Lower leg skin (tissue), 4 donors: ENCODE measurements at regions not wholly inside any gene's neighbourhood (a gene's known extent, or its start where the extent isn't known, plus 50 kb on each side); places are given as distances from the start of the nearest gene placed in this dataset.

Source experiments
- DNase-seq, 2 donors: peaks; one replicate each; pipeline ENCODE4 v3.0.0-alpha.2; 2019; ENCODE audit warnings: low spot score in 2 of 2
- H3K4me3 ChIP-seq: fragments of 200-600 bp; sonication (generic); 2 replicates; pipeline ENCODE4 v1.5.1; 2017; ENCODE audit warnings: mild to moderate bottlenecking, low read depth; ENCODE audit not compliant: poor library complexity, severe bottlenecking
- POLR2A ChIP-seq, 2 donors: fragments of 450-650 bp; IDR thresholded peaks; one replicate each; pipeline ENCODE4 v1.6.1; 2016 to 2017; ENCODE audit warnings: antibody characterized with exemption in 2 of 2, mild to moderate bottlenecking in 1 of 2, moderate library complexity in 1 of 2
- WGBS, 2 donors: methylation state at CpG; one replicate each; pipeline ENCODE4 v1.1.5; 2018; 5-methylcytosine and 5-hydroxymethylcytosine counted together
- intact Hi-C: fragments of 100-400 bp; cut with DNase I; formaldehyde crosslinking; loops from one replicate; pipeline ENCODE4 v1.15.0; 2023; ENCODE audit warnings: low total_unique reads
- TF ChIP-seq, protein P1 (sequence below), 3 donors: fragments of 450-650 bp; IDR thresholded peaks; one replicate each; pipeline ENCODE4 v1.5.1; 2016; ENCODE audit warnings: antibody characterized with exemption in 3 of 3, mild to moderate bottlenecking in 3 of 3, moderate library complexity in 2 of 3

DNA sequence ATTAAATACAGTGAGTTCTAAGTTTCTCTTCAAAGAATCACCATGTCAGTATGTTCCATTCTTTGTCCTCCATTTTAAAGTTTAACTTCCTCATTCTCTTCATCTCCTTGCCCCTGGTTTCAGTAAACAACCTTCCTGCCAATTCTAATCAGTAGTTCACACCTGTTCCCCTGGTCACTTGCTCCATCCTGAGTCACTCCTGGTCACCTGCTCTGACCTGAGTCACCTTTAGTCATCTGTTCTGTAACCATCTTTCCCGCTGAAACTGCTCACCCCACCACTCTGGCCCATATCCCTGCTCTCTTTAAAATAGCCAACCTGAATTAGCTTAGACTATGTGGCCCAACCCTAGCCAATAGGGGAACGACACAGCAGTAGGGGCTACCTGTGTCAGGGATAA lies 1447.4 kb upstream of the TMEM132C start:
- H3K4me3 ChIP-seq: no peak overlapping the region
- no peak for DNase-seq
- intact Hi-C loops: no loop called here
- 58 to 72% methylated on average over 2 of the region's 2 CpGs for WGBS, 2 donors
- TF ChIP-seq POLR2A (IDR thresholded peaks at IDR 0.05): no peak
- TF ChIP-seq, protein P1, sequence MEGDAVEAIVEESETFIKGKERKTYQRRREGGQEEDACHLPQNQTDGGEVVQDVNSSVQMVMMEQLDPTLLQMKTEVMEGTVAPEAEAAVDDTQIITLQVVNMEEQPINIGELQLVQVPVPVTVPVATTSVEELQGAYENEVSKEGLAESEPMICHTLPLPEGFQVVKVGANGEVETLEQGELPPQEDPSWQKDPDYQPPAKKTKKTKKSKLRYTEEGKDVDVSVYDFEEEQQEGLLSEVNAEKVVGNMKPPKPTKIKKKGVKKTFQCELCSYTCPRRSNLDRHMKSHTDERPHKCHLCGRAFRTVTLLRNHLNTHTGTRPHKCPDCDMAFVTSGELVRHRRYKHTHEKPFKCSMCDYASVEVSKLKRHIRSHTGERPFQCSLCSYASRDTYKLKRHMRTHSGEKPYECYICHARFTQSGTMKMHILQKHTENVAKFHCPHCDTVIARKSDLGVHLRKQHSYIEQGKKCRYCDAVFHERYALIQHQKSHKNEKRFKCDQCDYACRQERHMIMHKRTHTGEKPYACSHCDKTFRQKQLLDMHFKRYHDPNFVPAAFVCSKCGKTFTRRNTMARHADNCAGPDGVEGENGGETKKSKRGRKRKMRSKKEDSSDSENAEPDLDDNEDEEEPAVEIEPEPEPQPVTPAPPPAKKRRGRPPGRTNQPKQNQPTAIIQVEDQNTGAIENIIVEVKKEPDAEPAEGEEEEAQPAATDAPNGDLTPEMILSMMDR (IDR thresholded peaks at IDR 0.05): no peak

DNA sequence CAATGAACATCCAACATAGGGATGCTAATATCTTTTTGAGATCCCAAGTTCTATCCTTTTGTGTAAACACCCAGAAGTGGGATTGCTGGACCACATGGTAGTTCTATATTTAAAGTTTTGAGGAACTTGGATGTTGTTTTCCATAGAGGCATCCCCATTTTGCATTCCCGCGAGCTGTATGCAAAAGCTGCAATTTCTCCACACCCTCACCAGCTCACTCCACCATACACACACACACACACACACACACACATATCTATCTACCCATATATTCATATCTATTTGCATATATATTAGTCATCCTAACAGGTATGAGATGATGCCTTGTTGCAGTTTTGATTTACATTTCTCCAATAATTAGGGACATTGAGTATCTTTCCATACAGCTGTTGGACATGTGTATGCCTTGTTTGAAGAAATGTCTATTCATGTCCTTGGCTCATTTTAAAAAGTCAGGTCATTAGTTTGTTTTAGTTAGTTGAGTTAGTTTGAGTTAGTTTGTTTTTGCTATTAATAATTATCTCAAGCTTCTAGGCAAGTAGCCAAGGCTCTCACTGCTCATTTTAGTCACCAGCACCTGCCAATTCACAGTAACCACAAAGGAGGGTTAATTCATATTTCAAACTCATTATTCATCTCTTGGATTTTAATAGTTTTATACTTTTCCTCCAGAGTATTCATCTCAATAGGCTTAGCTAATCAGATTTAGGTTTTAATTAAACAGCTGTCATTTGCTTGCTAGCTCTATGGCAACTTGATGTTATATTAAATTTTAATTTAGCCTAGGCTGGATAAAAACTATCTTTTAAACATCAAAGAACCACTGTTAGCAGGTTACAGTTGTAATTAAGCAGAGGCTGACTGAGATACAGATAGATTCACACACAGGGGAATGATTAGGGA lies 1435.9 kb upstream of the TMEM132C start:
- 91 to 98% methylated on average over 2 of the region's 2 CpGs for WGBS, 2 donors
- no peak overlapping the region for H3K4me3 ChIP-seq
- intact Hi-C loops: no loop called here
- DNase-seq: no peak
- TF ChIP-seq, protein P1 (IDR thresholded peaks at IDR 0.05): no peak
- TF ChIP-seq POLR2A (IDR thresholded peaks at IDR 0.05): no peak

DNA sequence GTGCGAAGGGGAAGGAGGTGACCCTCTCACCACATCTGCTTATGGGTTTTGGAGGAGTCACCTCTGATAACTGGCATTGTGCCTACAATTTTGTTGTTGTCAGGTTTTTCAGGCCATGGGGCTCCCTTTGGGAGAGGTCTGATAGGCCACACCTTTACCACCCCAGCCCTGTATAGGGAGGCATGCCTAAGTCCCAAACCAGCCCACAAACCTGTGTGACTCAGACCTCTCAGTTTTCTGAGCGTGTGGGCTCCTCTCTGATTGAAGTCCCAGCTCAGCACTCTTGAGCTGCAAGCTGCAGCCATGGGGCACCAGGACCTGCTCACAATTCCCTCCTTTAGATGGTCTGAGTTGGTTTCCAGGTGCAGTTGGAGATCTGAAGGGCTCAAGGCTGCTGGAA lies 1429.3 kb upstream of the TMEM132C start:
- DNase-seq: no peak
- intact Hi-C loops: no loop called here
- H3K4me3 ChIP-seq: no peak overlapping the region
- WGBS, 2 donors: 31 to 70% methylated on average over 2 of the region's 2 CpGs
- TF ChIP-seq, protein P1 (IDR thresholded peaks at IDR 0.05): no peak
- no peak for TF ChIP-seq POLR2A (IDR thresholded peaks at IDR 0.05)

DNA sequence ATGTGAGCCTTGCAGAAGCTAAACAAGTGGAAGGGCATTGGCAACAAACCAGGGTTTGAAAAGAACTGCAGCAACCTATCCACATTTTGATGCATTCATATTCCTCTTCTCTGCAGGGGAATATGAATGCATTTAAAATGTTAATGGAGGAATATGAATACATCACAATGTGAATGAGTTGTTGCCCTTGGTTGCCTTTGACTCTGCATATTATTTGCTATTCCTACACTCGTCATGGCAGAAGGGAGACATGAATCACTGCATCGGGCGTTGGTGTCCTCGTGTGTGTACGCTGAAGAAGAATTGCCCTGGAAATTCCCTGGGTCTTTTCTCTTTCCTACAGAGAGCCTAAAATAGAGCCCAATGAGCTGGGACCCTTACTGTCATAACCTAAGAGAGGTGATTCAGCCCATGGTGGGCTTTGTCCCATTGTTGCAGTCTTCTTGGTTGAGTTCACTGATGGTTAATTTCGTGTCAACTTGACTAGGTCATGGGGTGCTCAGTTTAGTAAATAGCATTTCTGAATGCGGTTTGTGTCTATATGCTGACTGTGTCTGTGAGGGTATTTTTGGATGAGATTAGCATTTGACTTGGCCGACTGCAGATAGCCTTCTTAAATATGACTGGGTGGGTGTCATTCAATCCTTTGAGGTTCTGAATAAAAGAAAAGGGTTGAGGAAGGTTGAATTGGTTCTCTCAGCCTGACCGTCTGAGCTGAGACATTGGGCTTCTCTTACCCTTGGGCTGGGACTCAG lies 1422.9 kb upstream of the TMEM132C start:
- intact Hi-C loops: no loop called here
- 75 to 81% methylated on average over 9 of the region's 9 CpGs for WGBS, 2 donors
- no peak overlapping the region for H3K4me3 ChIP-seq
- TF ChIP-seq, protein P1 (IDR thresholded peaks at IDR 0.05): no peak
- TF ChIP-seq POLR2A (IDR thresholded peaks at IDR 0.05): no peak
- no peak for DNase-seq

DNA sequence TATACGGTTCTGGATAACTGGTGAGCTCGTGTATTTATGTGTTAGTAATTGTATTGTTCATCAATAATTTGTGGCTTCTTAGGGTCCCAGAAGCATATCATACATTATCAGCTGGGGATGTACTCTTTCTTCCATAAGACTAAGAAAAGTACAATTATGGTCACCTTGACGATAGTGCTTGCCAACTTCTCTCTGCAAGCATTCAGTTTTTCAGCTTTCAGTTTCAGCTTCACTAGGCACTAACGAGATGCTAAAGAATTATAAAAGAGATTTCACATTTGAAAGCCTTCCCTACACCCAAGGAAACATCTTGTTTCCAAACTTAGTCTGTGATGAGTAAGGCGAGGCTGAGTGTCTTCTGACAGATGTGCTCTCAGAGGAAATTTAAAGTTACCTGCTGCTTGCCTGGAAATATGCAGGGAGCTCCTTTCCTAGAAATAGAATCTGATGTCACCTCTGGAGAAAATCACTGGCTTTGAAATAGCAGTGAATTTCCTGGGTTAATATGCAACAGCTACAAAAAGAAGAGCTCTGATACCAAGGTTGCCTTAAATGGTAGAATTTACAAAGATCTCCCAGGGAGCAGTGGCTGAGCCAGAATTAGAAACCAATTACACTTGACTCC lies 1419.9 kb upstream of the TMEM132C start:
- intact Hi-C loops: no loop called here
- no peak overlapping the region for H3K4me3 ChIP-seq
- DNase-seq: no peak
- TF ChIP-seq POLR2A (IDR thresholded peaks at IDR 0.05): no peak
- TF ChIP-seq, protein P1 (IDR thresholded peaks at IDR 0.05): no peak
- whole genome bisulfite sequencing, 2 donors: 67 to 74% methylated on average over 5 of the region's 5 CpGs
